Transverse colon (tissue), 3 donors: ENCODE measurements at regions not wholly inside any gene's neighbourhood (a gene's known extent, or its start where the extent isn't known, plus 50 kb on each side); places are given as distances from the start of the nearest gene placed in this dataset.

Source experiments
- EP300 ChIP-seq: sonication (generic); formaldehyde crosslinking; IDR thresholded peaks from one replicate; pipeline ENCODE4 v1.6.1; 2017; ENCODE audit warnings: antibody characterized with exemption, low read depth
- POLR2AphosphoS5 ChIP-seq, 3 donors: sonication (generic); formaldehyde crosslinking; IDR thresholded peaks; one replicate each; pipeline ENCODE4 v1.6.1; 2016; ENCODE audit warnings: antibody characterized with exemption in 3 of 3

DNA sequence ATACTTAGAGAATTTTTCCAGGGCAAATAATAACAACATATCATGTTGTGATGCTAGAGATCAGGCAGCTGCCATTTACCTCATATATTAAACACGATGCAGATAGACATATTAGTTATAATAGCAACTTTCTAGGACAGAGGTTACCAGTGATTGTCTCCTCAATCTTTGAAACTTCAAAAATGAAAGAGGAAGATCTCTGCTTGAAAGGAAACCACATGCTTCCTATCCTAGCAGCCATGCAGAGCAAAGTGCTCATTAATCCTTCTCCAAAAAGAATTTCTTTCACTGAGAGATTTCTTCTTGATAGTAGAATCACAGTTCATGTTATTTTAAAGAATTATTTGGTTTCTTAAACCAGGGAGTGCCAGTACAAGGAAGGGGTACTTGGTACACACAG lies 317.2 kb downstream of the CPS1 start:
- TF ChIP-seq POLR2AphosphoS5 (IDR thresholded peaks at IDR 0.05): no peak
- no peak for TF ChIP-seq EP300
